NCI-H146 treated with DMSO at 0.1 percent for 48 hours (cell line): ENCODE measurements at regions not wholly inside any gene's neighbourhood (a gene's known extent, or its start where the extent isn't known, plus 50 kb on each side); places are given as distances from the start of the nearest gene placed in this dataset.

Experiments used
- DNase-seq: peaks from one replicate; lab custom pipeline; 2025; ENCODE audit not compliant: unreplicated experiment; lab: John Stamatoyannopoulos, UW

- no peak for DNase-seq
Measured at GRCh38 chr2:236672606-236673005, 103.0 kb downstream of the ACKR3 start.

DNA sequence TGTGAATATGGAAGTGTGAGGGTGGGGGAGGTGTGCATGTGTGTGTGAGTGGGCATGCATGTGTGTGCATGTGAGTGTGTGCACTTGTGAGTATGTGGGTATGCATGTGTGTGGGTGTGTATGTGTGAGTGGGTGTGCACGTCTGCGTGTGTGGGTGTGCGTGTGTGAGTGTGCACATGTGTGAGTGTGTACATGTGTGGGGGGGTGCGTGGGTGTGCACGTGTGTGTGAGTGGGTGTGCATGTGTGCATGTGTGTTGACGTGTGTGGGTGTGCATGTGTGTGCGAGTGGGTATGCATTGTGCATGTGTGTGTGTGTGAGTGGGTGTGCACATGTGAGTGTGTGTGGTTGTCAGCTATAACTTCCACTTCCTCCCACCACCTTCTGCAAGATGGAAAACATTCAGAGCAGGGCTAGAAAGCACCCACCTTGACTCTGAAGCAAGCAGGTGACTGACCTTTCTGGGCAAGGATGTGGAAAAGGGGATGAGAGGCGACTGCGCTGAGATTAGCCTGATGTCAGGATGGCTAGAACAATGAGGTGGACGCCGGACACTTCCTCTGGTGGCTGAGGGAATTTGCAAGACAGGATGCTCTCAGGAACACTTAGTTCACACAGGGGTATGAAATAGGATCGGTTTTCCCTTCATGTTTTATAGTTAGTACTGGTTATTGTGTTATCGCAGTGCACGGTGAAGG is 103.6 kb downstream of the ACKR3 start:
- no peak for DNase-seq

GRCh38 chr2:236673823-236674185 is 104.2 kb downstream of the ACKR3 start:
- no peak for DNase-seq

DNA sequence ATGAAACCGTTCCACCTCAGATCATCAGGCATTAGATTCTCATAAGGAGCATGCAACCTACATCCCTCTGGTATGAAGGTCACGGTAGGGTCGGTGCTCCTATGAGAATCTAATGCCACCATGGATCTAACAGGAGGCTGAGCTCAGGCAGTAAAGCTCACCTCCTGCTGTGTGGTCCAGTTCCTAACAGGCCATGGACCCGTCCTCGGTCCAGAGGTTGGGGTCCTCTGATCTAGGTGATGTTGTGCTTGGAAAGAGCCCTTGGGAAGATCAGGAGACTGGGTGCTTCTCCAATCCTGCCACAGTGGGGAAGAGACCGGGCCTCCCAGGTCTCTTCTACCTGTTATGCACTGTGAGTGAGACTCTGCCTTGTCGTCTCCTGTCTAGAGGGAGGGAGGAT is 104.6 kb downstream of the ACKR3 start:
- no peak for DNase-seq

DNA sequence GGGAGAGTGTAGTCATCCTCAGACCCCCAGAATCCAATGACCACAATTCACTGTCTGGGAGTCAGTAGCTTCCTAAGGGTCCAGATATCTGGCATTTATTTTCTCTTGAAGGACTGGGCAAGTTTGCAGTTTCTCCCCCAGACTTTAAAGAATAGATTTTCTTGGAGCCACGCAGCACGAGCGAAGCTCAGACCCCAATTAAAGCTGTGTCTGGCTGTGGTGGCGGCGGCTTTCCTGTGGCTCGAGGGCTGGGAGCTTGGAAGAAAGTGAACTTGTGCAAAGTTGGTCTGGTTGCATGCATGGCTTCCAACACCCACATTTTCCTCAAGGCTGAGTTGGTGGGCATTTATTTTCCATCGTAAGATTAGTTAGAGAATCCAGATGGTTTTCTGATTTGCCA is 105.0 kb downstream of the ACKR3 start:
- no peak for DNase-seq

GRCh38 chr2:236675051-236675450 is 105.4 kb downstream of the ACKR3 start:
- no peak for DNase-seq

GRCh38 chr2:236675526-236675925 is 105.9 kb downstream of the ACKR3 start:
- no peak for DNase-seq

DNA sequence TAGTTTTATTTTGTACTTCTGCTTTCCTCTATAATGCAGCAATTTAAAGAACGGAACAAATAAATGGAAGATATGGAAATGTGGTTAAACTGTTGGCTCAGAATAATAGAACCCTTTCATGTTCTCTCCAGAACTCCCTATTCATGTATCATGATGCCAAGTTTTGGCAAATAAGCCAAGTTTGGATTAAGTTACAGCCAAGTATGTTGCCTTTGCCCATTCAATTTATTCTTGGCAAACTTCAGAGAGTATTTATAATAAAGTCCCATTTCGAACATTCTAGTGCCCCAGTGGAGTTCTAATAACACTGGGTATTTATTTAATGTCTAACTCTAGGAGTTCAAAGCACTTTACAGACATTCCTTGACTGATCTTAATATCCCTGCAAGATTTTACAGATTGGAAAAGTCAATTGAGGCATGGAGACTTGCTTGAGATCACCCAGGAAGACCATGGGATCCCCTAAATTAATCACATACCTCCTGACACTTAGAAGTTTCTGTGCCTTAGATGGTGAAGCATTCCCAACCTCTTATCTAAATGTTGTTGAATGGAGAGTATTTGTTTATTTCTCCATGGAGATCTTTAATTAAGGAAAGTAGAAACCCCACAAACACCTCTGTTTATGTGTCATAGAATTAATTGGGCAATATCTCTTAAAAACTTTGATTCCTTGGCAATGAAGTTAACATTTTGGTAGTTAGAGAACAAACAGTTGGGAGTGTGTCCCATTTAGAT is 106.7 kb downstream of the ACKR3 start:
- DNase-seq = no peak

- no peak for DNase-seq
Measured at GRCh38 chr2:236677368-236677767, 107.7 kb downstream of the ACKR3 start.

DNA sequence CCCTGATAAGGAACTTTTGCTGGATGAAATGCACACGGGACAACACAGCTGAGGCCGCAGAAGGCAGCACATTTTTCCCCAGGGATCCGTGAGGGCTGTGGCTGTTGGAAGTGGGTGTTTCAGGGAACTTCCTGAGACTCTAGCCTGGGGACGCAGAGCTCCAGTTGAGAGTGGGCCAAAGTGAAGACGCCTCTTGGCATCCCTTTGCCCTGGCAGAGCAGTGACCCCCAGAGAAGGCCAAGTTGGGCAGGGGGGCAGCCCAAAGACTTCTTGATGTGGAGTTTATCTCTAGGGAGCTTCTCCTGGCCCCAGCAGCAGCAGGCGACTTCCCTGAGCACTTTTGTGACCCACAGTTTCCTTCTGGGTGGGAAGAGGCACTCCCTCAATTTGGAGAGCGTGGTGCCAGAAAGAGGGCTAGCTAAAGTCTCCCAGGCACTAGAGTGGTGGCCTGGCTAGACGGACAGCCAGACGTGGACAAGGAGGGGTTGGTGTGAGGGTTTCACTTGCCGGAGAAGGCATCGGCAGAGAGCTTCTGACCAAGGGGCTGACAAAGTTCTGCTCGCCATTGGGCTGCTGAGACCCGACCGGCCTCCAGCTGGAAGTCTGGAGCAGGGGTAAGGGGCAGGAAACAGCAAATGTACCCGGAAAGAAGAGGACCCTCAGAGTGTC is 108.8 kb downstream of the ACKR3 start:
- DNase-seq = no peak

- DNase-seq = no peak
Measured at GRCh38 chr2:236679884-236680860, 110.5 kb downstream of the ACKR3 start.

GRCh38 chr2:236682651-236683422 is 113.2 kb downstream of the ACKR3 start:
- no peak for DNase-seq

GRCh38 chr2:236684504-236685256 is 115.1 kb downstream of the ACKR3 start:
- no peak for DNase-seq

DNA sequence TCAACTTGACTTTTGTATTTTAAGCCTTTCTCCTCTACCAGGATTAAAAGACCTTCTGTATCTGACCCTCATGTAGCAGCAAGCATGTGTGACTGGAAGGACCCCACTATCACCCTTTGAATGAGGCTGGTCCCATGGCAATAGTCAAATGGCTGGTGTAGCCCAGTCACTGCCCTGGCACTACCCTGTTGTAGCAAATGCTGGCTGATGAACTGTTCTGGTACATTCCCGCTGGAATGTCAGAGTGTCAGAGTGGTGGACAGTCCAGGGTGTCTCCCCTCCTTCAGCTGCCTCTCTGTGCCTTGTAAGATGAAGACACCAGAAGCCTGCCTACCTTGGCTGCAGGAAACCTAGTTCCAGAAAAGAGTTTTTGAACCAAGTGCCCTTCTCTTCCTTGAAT is 115.7 kb downstream of the ACKR3 start:
- no peak for DNase-seq

DNA sequence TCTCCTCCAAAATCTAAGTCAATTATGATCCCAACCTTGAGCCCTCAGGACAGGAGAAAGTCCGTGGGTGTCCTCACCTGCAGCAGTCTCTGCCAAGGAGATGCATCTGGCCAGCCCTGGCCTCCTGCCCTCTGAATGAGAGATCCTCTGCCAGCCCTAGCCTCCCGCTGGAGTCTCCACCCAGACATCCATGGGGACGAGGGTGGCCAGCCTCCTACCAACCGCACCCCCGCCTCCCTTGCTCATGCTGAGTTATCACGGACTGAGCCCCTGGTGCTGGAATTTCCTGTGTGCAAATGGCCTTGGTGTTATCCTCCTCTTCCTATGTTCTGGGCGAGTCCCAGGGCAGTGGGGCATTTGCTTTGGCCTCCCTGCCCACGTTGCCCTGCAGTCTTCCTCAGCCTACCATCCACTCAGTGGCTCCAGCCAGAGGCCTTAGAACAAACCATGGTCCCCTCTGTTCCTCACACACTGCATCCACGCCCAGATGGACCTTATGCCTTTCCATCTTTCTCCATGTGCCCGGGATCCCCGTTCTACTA is 116.4 kb downstream of the ACKR3 start:
- no peak for DNase-seq

GRCh38 chr2:236686561-236686960 is 116.9 kb downstream of the ACKR3 start:
- DNase-seq = no peak

GRCh38 chr2:236687296-236687965 is 117.8 kb downstream of the ACKR3 start:
- DNase-seq = no peak

- DNase-seq = no peak
Measured at GRCh38 chr2:236688157-236688556, 118.5 kb downstream of the ACKR3 start.
